ENCODE measurements at regions not wholly inside any gene's neighbourhood (a gene's known extent, or its start where the extent isn't known, plus 50 kb on each side); places are given as distances from the start of the nearest gene placed in this dataset.

GRCh38 chr11:127803755-127804154 lies 783.6 kb downstream of the ETS1 start:
- Histone ChIP-seq H3K9me3 (no peaks in the 10 kb centered on the region), H3K4me3 (no peak overlapping the region), H3K27me3 (no peaks in the 10 kb centered on the region), H3K27ac (no peak overlapping the region), H3K4me1 (no peaks in the 10 kb centered on the region), H3K36me3 (no peaks in the 10 kb centered on the region)
- intact Hi-C loops (cut with DNase I) = no loop called here
- DNase-seq = no peak
- no peak for TF ChIP-seq POLR2A (IDR thresholded peaks at IDR 0.05)
- TF ChIP-seq CTCF (IDR thresholded peaks at IDR 0.05) = no peak

DNA sequence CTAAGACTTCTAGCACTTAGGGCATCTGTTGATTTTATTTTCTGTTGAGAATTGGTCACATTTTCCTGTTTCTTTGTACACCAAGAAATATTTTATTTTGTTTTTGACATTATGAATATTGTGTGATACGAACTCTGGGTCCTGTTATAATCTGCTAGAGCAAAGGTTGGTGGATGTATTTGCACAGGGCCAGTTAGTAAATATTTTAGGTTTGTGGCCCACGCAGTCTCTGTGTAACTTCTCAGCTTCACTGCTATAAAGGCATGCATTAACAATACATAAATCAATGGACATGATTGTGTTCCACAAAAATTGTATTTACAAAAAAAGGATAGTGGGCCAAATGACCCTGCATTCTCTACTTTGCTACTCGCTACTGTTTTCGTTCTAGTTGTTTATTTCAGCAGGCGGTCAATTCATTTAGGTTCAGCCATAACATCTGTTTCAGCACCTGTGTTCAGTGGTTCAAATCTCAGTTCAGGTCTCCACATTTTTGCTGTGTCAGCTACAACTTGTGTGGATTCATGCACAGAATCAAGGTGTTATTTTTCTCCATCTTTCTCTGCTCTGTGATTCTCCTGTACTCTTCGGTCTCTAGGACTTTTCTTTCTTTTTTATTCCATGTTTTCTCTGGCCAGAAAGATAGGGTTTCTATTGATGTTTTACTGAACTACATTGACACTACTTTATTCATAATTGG lies 786.2 kb downstream of the ETS1 start:
- no peak for TF ChIP-seq CTCF (IDR thresholded peaks at IDR 0.05)
- TF ChIP-seq POLR2A (IDR thresholded peaks at IDR 0.05) = no peak

GRCh38 chr11:127795326-127795725 lies 792.0 kb downstream of the ETS1 start:
- no peaks in the 10 kb centered on the region for H3K36me3 ChIP-seq
- H3K4me3 ChIP-seq = no peak overlapping the region
- no peaks in the 10 kb centered on the region for H3K9me3 ChIP-seq
- H3K4me1 ChIP-seq = no peaks in the 10 kb centered on the region
- no peak for DNase-seq
- H3K27ac ChIP-seq = no peak overlapping the region
- intact Hi-C loops (cut with DNase I) = no loop called here
- no peaks in the 10 kb centered on the region for H3K27me3 ChIP-seq
- TF ChIP-seq POLR2A (IDR thresholded peaks at IDR 0.05) (no peak), CTCF (IDR thresholded peaks at IDR 0.05) (no peak)

More for the DNA sequence above, 786.2 kb downstream of the ETS1 start:
- intact Hi-C loops (cut with DNase I) = no loop called here
- H3K9me3 ChIP-seq = no peaks in the 10 kb centered on the region
- H3K27me3 ChIP-seq = no peaks in the 10 kb centered on the region
- no peak overlapping the region for H3K4me3 ChIP-seq
- no peak for DNase-seq
- H3K36me3 ChIP-seq = no peaks in the 10 kb centered on the region
- H3K4me1 ChIP-seq = no peaks in the 10 kb centered on the region
- 71 to 81% methylated on average over 6 of the region's 6 CpGs for WGBS, 2 donors
- no peak overlapping the region for H3K27ac ChIP-seq

- Histone ChIP-seq H3K27ac (no peak overlapping the region), H3K4me3 (no peak overlapping the region), H3K36me3 (no peaks in the 10 kb centered on the region), H3K27me3 (no peaks in the 10 kb centered on the region), H3K9me3 (no peaks in the 10 kb centered on the region), H3K4me1 (no peaks in the 10 kb centered on the region)
- intact Hi-C loops (cut with DNase I) = no loop called here
- WGBS, 2 donors = 84% methylated on average over 7 of the region's 7 CpGs
- no peak for DNase-seq
- TF ChIP-seq CTCF (IDR thresholded peaks at IDR 0.05) (no peak), POLR2A (IDR thresholded peaks at IDR 0.05) (no peak)
These were observed 791.3 kb upstream of the KIRREL3 start for GRCh38 chr11:127791844-127792243.

DNA sequence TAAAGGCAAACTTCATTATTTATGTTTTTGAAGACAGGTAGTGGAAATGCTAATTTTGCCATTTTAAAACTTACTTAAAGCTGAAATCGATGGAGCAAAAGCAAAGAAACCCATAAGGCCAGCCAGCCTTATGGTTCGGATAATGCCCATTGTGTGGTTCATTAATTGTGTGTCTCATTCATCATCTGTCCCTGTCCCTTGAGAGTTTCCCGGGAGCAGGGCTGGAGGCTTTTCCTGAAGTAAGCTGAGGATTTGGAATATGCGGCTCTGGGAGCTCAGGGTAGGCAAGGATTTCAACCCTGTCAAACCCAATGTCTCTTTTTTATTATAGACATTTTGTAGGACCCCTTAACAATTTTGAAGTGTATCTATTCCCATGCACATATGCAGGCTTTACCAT lies 790.0 kb upstream of the KIRREL3 start:
- Histone ChIP-seq H3K27me3 (no peaks in the 10 kb centered on the region), H3K9me3 (no peaks in the 10 kb centered on the region), H3K4me1 (no peaks in the 10 kb centered on the region), H3K36me3 (no peaks in the 10 kb centered on the region), H3K27ac (no peak overlapping the region), H3K4me3 (no peak overlapping the region)
- WGBS, 2 donors = 65 to 80% methylated on average over 4 of the region's 4 CpGs
- intact Hi-C loops (cut with DNase I) = no loop called here
- TF ChIP-seq CTCF (IDR thresholded peaks at IDR 0.05) = no peak
- TF ChIP-seq POLR2A (IDR thresholded peaks at IDR 0.05) = no peak
- no peak for DNase-seq
